SU-DHL-6 (cell line): ENCODE measurements at regions not wholly inside any gene's neighbourhood (a gene's known extent, or its start where the extent isn't known, plus 50 kb on each side); places are given as distances from the start of the nearest gene placed in this dataset.

ENCODE experiments used
- CTCF ChIP-seq: fragments of 200-600 bp; sonication (generic); IDR thresholded peaks from one replicate; pipeline ENCODE4 v1.5.1; 2017; ENCODE audit warnings: antibody characterized with exemption, mild to moderate bottlenecking, low read length, moderate library complexity; ENCODE audit not compliant: insufficient read depth, poor library complexity, severe bottlenecking
- EZH2phosphoT487 ChIP-seq: fragments of 200-600 bp; sonication (generic), shearing (Covaris generic); conservative IDR thresholded peaks from 2 replicates; pipeline ENCODE4 v1.6.1; 2018; ENCODE audit warnings: mild to moderate bottlenecking, antibody characterized with exemption, low read length, moderate library complexity, mixed read lengths

- no peak for TF ChIP-seq CTCF
- no peak for TF ChIP-seq EZH2phosphoT487
These were observed 152.6 kb upstream of the EPHA3 start for GRCh38 chr3:88954853-88955252.
